Osteoblast (primary cell): ENCODE measurements at regions not wholly inside any gene's neighbourhood (a gene's known extent, or its start where the extent isn't known, plus 50 kb on each side); places are given as distances from the start of the nearest gene placed in this dataset.
A peak's percentile ranks its signal among the peaks of the same experiment; 100 is the strongest.

Experiments
- DNase-seq: peaks from one replicate; pipeline ENCODE4 v3.0.0; 2011; ENCODE audit warnings: low spot score, mixed read lengths; ENCODE audit not compliant: insufficient read length; ENCODE audit errors: missing footprints
- H2AFZ ChIP-seq: 2 replicates; pipeline ENCODE4 v1.6.0; 2011; ENCODE audit warnings: mild to moderate bottlenecking, low read length
- H3K27ac ChIP-seq: 2 replicates; pipeline ENCODE4 v1.5.1; 2011; ENCODE audit warnings: mild to moderate bottlenecking, low read depth, low read length, moderate library complexity
- H3K27me3 ChIP-seq: 2 replicates; pipeline ENCODE4 v1.6.0; 2012; ENCODE audit warnings: mild to moderate bottlenecking, control low read depth, inconsistent platforms, low read length, moderate library complexity; ENCODE audit not compliant: insufficient read depth
- H3K36me3 ChIP-seq: 2 replicates; pipeline ENCODE4 v1.5.1; 2011; ENCODE audit warnings: mild to moderate bottlenecking, low read length, control low read depth, moderate library complexity; ENCODE audit not compliant: insufficient read depth
- H3K4me1 ChIP-seq: 2 replicates; pipeline ENCODE4 v1.5.1; 2011; ENCODE audit warnings: mild to moderate bottlenecking, low read length, control low read depth, moderate library complexity; ENCODE audit not compliant: insufficient read depth
- H3K4me2 ChIP-seq: 2 replicates; pipeline ENCODE4 v1.6.0; 2011; ENCODE audit warnings: mild to moderate bottlenecking, low read length; ENCODE audit not compliant: insufficient read depth
- H3K4me3 ChIP-seq: fragments of 200-600 bp; sonication (generic); 3 replicates; pipeline ENCODE4 v1.5.1; 2012; ENCODE audit warnings: mild to moderate bottlenecking, low read length, inconsistent platforms; ENCODE audit not compliant: insufficient read depth
- H3K79me2 ChIP-seq: 2 replicates; pipeline ENCODE4 v1.6.0; 2012; ENCODE audit warnings: mild to moderate bottlenecking, low read length, control low read depth, inconsistent platforms; ENCODE audit not compliant: insufficient read depth
- H3K9me3 ChIP-seq: 2 replicates; pipeline ENCODE4 v1.5.1; 2011; ENCODE audit warnings: low read depth, low read length, control low read depth
- H4K20me1 ChIP-seq: 2 replicates; pipeline ENCODE4 v1.6.0; 2012; ENCODE audit warnings: mild to moderate bottlenecking, low read length, control low read depth; ENCODE audit not compliant: insufficient read depth
- CTCF ChIP-seq: IDR thresholded peaks from 2 replicates; pipeline ENCODE4 v1.5.1; 2011; ENCODE audit warnings: mild to moderate bottlenecking, low read depth, low read length, moderate library complexity; ENCODE audit errors: extremely low read depth

DNA sequence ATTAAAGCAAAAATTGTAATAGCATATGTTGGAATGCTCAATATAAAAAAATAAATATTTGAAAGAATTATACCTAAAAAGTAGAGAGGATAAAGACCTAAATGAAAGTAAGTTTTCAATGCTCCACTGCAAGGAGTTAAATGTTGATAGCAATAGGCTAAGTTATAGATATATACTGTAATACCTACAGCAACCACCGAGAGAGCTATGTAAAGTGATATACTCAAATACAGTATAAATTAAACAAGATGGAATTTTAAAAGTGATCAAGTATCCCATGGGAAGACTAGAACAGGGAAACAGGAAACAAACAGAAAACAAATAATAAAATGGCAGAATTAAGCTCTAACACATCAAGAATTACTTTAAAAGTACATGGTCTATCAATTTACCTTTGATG lies 73.9 kb downstream of the CASP3 start:
- no peak overlapping the region for H3K27ac ChIP-seq
- H3K4me2 ChIP-seq, result no peak overlapping the region
- no peaks in the 10 kb centered on the region for H3K9me3 ChIP-seq

DNA sequence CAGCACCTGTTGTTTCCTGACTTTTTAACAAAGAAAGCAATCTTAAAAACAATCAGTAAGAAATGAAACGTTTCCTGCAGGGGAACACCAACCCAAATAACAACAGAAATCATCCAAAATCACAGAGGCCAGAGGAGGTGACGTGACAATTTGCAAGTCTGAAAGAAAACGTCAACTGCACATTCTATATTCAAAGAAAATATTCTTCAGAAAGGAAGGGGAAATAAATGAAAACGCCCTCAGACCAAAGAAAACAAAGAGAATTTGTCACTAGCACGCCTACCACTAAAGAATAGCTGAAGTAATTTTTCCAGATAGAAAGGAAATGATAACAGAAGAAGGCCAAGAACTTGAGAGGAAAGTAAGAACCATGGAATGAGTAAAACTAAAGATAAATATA lies 74.4 kb downstream of the CASP3 start:
- Histone ChIP-seq H3K4me1 (no peaks in the 10 kb centered on the region), H3K27me3 (no peaks in the 10 kb centered on the region), H3K4me3 (no peak overlapping the region), H2AFZ (no peak overlapping the region), H3K27ac (no peak overlapping the region), H3K9me3 (no peaks in the 10 kb centered on the region), H3K79me2 (no peaks in the 10 kb centered on the region), H3K4me2 (no peak overlapping the region), H3K36me3 (no peaks in the 10 kb centered on the region), H4K20me1 (no peaks in the 10 kb centered on the region)
- no peak for DNase-seq
- no peak for TF ChIP-seq CTCF

More for the DNA sequence above, 73.9 kb downstream of the CASP3 start:
- no peak for DNase-seq
- H2AFZ ChIP-seq, result no peak overlapping the region
- no peaks in the 10 kb centered on the region for H3K79me2 ChIP-seq
- no peak overlapping the region for H3K4me3 ChIP-seq
- H4K20me1 ChIP-seq, result no peaks in the 10 kb centered on the region
- H3K36me3 ChIP-seq, result no peaks in the 10 kb centered on the region
- H3K27me3 ChIP-seq, result no peaks in the 10 kb centered on the region
- no peak for TF ChIP-seq CTCF
- no peaks in the 10 kb centered on the region for H3K4me1 ChIP-seq

DNA sequence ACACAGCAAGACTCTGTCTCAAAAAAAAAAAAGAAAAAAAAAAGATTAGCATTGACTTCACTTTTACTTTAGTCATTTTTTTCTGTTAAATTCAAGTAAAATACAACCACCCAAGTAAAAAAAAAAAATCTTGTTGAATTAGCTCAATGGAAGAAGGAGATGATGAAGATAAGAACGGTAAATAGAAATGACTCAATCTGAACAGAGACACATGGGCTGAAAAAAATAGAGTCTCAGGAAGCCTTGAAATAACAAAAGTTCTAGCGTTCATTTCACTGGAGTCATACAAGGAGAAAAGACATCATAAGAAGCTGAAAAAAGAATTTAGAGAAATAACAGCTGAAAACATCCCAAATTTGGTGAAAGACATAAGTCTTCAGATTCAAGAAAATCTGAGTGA lies 75.5 kb downstream of the CASP3 start:
- Histone ChIP-seq H3K27me3 (no peaks in the 10 kb centered on the region), H4K20me1 (no peaks in the 10 kb centered on the region), H3K36me3 (no peaks in the 10 kb centered on the region), H3K4me2 (no peak overlapping the region), H3K9me3 (no peaks in the 10 kb centered on the region), H3K27ac (no peak overlapping the region), H2AFZ (no peak overlapping the region), H3K4me1 (no peaks in the 10 kb centered on the region), H3K79me2 (no peaks in the 10 kb centered on the region), H3K4me3 (no peak overlapping the region)
- no peak for DNase-seq
- TF ChIP-seq CTCF, result no peak

DNA sequence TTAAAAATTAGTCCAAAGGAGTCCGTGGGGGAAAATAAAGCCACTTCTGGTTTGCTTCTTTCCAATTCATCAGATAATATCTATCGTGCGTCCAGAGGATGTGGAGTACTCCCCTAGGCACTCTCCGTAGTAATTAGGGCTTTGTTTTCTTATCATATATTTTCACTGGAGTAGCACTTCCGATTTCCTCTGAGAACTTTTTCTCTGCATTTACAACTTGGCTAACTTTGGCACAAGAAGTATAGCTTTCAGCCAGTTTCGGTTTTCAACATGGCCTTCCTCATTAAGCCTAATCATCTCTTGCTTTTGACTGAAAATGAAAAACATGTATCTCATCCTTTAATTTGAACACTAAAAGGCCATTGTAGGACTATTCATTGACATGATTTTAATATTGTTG lies 80.5 kb downstream of the CASP3 start:
- Histone ChIP-seq H3K9me3 (no peaks in the 10 kb centered on the region), H4K20me1 (no peaks in the 10 kb centered on the region), H3K27ac (no peak overlapping the region), H3K4me1 (no peaks in the 10 kb centered on the region), H3K79me2 (no peaks in the 10 kb centered on the region), H3K36me3 (no peaks in the 10 kb centered on the region), H3K27me3 (no peaks in the 10 kb centered on the region), H2AFZ (peak overlapping the region; percentile 29), H3K4me2 (peak overlapping the region; percentile 2), H3K4me3 (no peak overlapping the region)
- no peak for TF ChIP-seq CTCF
- no peak for DNase-seq
